ENCODE measurements at regions not wholly inside any gene's neighbourhood (a gene's known extent, or its start where the extent isn't known, plus 50 kb on each side); places are given as distances from the start of the nearest gene placed in this dataset.
"Not testable (repeated sequence)": the region's sequence is repeated elsewhere in the genome, so short reads cannot be mapped to it uniquely, and the experiment has no call there.

DNA sequence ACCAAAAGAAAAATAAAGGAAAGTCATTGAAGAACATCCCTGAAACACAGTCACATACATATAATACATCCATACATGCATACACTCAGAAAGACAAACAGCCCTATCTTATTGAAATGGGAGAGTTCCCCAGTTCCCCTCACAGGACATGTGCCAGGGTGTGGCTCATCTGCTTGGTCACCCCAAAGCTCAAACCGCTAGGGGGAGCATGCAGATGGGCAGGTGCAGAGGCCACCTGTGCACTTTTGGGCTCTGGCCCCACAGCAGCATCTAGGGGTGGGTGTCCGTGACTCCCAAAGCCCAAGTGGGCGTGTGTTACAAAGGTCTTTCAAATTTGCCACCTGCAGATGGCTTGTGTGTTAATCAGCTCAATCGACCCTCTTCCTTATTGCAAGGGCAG, 75.2 kb downstream of the CMAS start:
- WGBS, 2 donors, result 51 to 57% methylated on average over 4 of the region's 4 CpGs
- Histone ChIP-seq H3K4me3 (no peak overlapping the region), H3K27ac (no peak overlapping the region), H3K27me3 (no peaks in the 10 kb centered on the region), H3K36me3 (no peaks in the 10 kb centered on the region), H3K4me1 (peaks cover 0 to 8% (median 0%) of the 10 kb centered on the region in 9 donors), H3K9me3 (peaks cover 0 to 6% (median 0%) of the 10 kb centered on the region in 11 donors)
- ATAC-seq, result no peak
- no peak for DNase-seq
- intact Hi-C loops (cut with DNase I), result no loop called here
- TF ChIP-seq, protein P1, sequence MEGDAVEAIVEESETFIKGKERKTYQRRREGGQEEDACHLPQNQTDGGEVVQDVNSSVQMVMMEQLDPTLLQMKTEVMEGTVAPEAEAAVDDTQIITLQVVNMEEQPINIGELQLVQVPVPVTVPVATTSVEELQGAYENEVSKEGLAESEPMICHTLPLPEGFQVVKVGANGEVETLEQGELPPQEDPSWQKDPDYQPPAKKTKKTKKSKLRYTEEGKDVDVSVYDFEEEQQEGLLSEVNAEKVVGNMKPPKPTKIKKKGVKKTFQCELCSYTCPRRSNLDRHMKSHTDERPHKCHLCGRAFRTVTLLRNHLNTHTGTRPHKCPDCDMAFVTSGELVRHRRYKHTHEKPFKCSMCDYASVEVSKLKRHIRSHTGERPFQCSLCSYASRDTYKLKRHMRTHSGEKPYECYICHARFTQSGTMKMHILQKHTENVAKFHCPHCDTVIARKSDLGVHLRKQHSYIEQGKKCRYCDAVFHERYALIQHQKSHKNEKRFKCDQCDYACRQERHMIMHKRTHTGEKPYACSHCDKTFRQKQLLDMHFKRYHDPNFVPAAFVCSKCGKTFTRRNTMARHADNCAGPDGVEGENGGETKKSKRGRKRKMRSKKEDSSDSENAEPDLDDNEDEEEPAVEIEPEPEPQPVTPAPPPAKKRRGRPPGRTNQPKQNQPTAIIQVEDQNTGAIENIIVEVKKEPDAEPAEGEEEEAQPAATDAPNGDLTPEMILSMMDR (IDR thresholded peaks at IDR 0.05), result peak in 5 of 9 donors; percentile 5 to 19 (median 14)

DNA sequence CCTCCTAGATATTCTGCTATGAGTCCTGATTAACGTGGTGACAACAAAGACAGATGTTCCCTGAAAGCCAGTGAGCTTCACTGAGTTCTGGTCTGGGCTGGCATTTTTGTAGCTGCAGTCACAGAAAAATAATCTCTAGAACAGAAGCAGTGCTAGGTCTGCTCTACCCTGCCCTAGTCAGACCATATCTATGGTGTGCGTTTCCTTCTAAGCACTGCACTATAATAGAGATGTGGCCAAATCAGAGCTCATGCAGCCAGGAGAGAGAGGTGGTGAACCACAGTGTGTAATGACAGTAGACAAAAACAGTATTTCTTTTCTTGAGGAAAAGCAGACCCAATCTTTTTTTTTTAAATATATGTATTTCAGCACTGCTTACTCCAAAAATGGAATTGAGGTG, 76.3 kb downstream of the CMAS start:
- no peak overlapping the region for H3K27ac ChIP-seq
- no peak overlapping the region for H3K4me3 ChIP-seq
- ATAC-seq, result peak in 1 of 8 donors; percentile 7
- intact Hi-C loops (cut with DNase I), result no loop called here
- H3K9me3 ChIP-seq, result peaks cover 0 to 14% (median 0%) of the 10 kb centered on the region in 11 donors
- DNase-seq, result no peak
- 20 to 32% methylated on average over 2 of the region's 2 CpGs for WGBS, 2 donors
- peaks cover 0 to 8% (median 0%) of the 10 kb centered on the region in 9 donors for H3K4me1 ChIP-seq
- TF ChIP-seq, protein P1 (IDR thresholded peaks at IDR 0.05), result no peak
- peaks cover 0 to under 1% (median 0%) of the 10 kb centered on the region in 7 donors for H3K27me3 ChIP-seq
- no peaks in the 10 kb centered on the region for H3K36me3 ChIP-seq

DNA sequence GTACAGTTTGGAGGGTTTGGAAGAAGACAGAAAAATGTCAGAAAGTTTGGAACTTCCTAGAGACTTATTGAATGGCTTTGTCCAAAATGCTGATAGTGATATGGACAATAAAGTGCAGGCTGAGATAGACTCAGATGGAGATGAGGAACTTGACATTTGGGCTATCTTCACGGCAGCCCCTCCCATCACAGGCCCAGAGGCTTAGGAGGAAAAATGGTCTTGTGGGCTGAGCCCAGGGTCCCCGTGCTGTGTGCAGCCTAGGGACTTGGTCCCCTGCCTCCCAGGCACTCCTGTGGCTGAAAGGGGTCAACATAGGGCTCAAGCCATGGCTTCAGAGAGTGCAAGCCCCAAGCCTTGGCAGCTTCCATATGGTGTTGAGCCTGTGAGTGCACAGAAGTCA, 79.0 kb downstream of the CMAS start:
- no peak overlapping the region for H3K4me3 ChIP-seq
- peaks cover 0 to 17% (median 0%) of the 10 kb centered on the region in 11 donors for H3K9me3 ChIP-seq
- no peak overlapping the region for H3K27ac ChIP-seq
- intact Hi-C loops (cut with DNase I), result no loop called here
- DNase-seq (no peak), ATAC-seq (no peak)
- H3K36me3 ChIP-seq, result no peaks in the 10 kb centered on the region
- no peaks in the 10 kb centered on the region for H3K4me1 ChIP-seq
- H3K27me3 ChIP-seq, result peaks cover 0 to 4% (median 0%) of the 10 kb centered on the region in 7 donors
- TF ChIP-seq, protein P1 (IDR thresholded peaks at IDR 0.05), result no peak
- WGBS, 2 donors, result 89% methylated on average over 2 of the region's 2 CpGs

DNA sequence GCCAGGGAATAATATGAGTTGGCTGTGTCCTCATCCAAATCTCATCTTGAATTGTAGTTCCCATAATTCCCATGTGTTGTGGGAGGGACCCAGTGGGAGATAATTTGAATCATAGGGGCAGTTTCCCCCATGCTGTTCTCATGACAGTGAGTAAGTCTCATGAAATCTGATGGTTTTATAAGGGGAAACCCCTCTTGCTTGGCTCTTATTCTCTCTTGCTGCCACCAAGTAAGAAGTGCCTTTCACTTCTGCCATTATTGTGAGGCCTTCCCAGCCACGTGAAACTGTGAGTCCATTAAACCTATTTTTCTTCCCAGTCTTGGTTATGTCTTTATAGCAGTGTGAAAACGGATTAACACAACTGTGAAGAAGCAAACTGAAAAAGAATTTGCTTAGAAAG, 80.1 kb downstream of the CMAS start:
- H3K27ac ChIP-seq; H3K27me3 ChIP-seq; DNase-seq; ATAC-seq; H3K4me1 ChIP-seq; H3K36me3 ChIP-seq; H3K4me3 ChIP-seq; intact Hi-C loops (cut with DNase I): not testable (repeated sequence)
- H3K9me3 ChIP-seq, result peaks cover 0 to 17% (median 0%) of the 10 kb centered on the region in 11 donors
- 35 to 68% methylated on average over 2 of the region's 2 CpGs for WGBS, 2 donors

DNA sequence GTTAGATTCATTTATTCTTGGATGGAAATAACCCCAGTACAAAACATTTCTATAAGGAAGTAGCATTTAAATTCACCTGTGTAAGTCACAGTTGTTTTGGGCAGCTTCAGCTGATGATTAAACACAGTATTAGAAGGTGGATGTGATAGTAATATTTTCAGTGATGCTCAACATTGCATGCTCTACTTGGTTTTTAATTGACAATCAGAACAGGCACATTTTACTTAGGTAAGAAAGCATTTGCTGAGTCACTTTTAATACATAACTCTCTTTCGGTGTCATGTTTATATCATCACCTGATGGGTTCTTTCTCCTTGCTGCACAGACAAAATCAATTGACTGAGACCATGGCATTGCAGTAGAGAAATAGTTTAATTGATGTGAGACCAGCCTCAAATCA, 80.7 kb downstream of the CMAS start:
- Histone ChIP-seq H3K36me3 (no peaks in the 10 kb centered on the region), H3K4me1 (no peaks in the 10 kb centered on the region), H3K27ac (no peak overlapping the region), H3K27me3 (peaks cover 0 to 4% (median 0%) of the 10 kb centered on the region in 7 donors), H3K9me3 (peaks cover 0 to 17% (median 0%) of the 10 kb centered on the region in 11 donors), H3K4me3 (no peak overlapping the region)
- DNase-seq (no peak), ATAC-seq (no peak)
- 0% methylated on average over 1 of the region's 1 CpG for WGBS, 2 donors
- intact Hi-C loops (cut with DNase I), result no loop called here
- TF ChIP-seq, protein P1 (IDR thresholded peaks at IDR 0.05), result no peak

All from heart right ventricle (tissue), 16 donors.